NCI-H1105 (cell line): ENCODE measurements at regions not wholly inside any gene's neighbourhood (a gene's known extent, or its start where the extent isn't known, plus 50 kb on each side); places are given as distances from the start of the nearest gene placed in this dataset.

ENCODE experiments used
- DNase-seq: peaks from one replicate; lab custom pipeline; 2025; lab: John Stamatoyannopoulos, UW

- DNase-seq, result no peak
Observed at GRCh38 chr5:28164568-28164967, 1126.2 kb upstream of the CDH9 start.

GRCh38 chr5:28156981-28157380 lies 1118.6 kb upstream of the CDH9 start:
- no peak for DNase-seq

GRCh38 chr5:28143519-28143918 lies 1105.1 kb upstream of the CDH9 start:
- no peak for DNase-seq

- no peak for DNase-seq
Observed at GRCh38 chr5:28132151-28132550, 1093.8 kb upstream of the CDH9 start.

GRCh38 chr5:28117691-28118090 lies 1079.3 kb upstream of the CDH9 start:
- DNase-seq, result no peak

GRCh38 chr5:28117273-28117672 lies 1078.9 kb upstream of the CDH9 start:
- no peak for DNase-seq

- DNase-seq, result no peak
Observed at GRCh38 chr5:28110781-28111180, 1072.4 kb upstream of the CDH9 start.

GRCh38 chr5:28104080-28104479 lies 1065.7 kb upstream of the CDH9 start:
- DNase-seq, result no peak

- no peak for DNase-seq
Observed at GRCh38 chr5:28084069-28084468, 1045.7 kb upstream of the CDH9 start.

GRCh38 chr5:28082610-28083009 lies 1044.2 kb upstream of the CDH9 start:
- no peak for DNase-seq

GRCh38 chr5:28077291-28078240 lies 1039.2 kb upstream of the CDH9 start:
- no peak for DNase-seq

GRCh38 chr5:28066856-28067255 lies 1028.5 kb upstream of the CDH9 start:
- DNase-seq, result no peak

- DNase-seq, result no peak
Observed at GRCh38 chr5:28065656-28066055, 1027.3 kb upstream of the CDH9 start.

- DNase-seq, result no peak
Observed at GRCh38 chr5:28046596-28046995, 1008.2 kb upstream of the CDH9 start.

GRCh38 chr5:28027851-28028250 lies 989.5 kb upstream of the CDH9 start:
- no peak for DNase-seq

- DNase-seq, result no peak
Observed at GRCh38 chr5:28017178-28017577, 978.8 kb upstream of the CDH9 start.

- DNase-seq, result no peak
Observed at GRCh38 chr5:28014779-28015178, 976.4 kb upstream of the CDH9 start.

- no peak for DNase-seq
Observed at GRCh38 chr5:28012538-28012937, 974.2 kb upstream of the CDH9 start.

GRCh38 chr5:28009576-28009975 lies 971.2 kb upstream of the CDH9 start:
- no peak for DNase-seq

- no peak for DNase-seq
Observed at GRCh38 chr5:27996665-27997064, 958.3 kb upstream of the CDH9 start.

GRCh38 chr5:27995867-27996266 lies 957.5 kb upstream of the CDH9 start:
- no peak for DNase-seq

GRCh38 chr5:27978322-27978721 lies 939.9 kb upstream of the CDH9 start:
- DNase-seq, result no peak

GRCh38 chr5:27969157-27969556 lies 930.8 kb upstream of the CDH9 start:
- DNase-seq, result no peak
